Gastroesophageal sphincter (tissue), 4 donors: ENCODE measurements at regions not wholly inside any gene's neighbourhood (a gene's known extent, or its start where the extent isn't known, plus 50 kb on each side); places are given as distances from the start of the nearest gene placed in this dataset.

ENCODE experiments used
- ATAC-seq: fragments of 150-250 bp; one replicate; pipeline ENCODE4 v1.9.1; 2016; ENCODE audit warnings: mild to moderate bottlenecking, moderate library complexity
- H3K27ac ChIP-seq, 4 donors: fragments of 200-600 bp; sonication (generic) in 3 of 4; 1 replicate in 3 of 4; 2 replicates in 1 of 4; pipeline ENCODE4 v1.5.1; 2016 to 2019
- H3K27me3 ChIP-seq: fragments of 200-600 bp; sonication (generic); one replicate; pipeline ENCODE4 v1.5.1; 2019
- H3K36me3 ChIP-seq, 2 donors: fragments of 200-600 bp; sonication (generic); one replicate each; pipeline ENCODE4 v1.5.1; 2019; ENCODE audit warnings: control low read depth in 1 of 2
- H3K4me1 ChIP-seq, 3 donors: fragments of 200-600 bp; sonication (generic); 1 replicate in 2 of 3; 2 replicates in 1 of 3; pipeline ENCODE4 v1.5.1; 2016 to 2019; ENCODE audit warnings: control low read depth in 2 of 3
- H3K4me3 ChIP-seq, 2 donors: fragments of 200-600 bp; sonication (generic); one replicate each; pipeline ENCODE4 v1.5.1; 2019; ENCODE audit warnings: mild to moderate bottlenecking in 1 of 2, moderate library complexity in 1 of 2
- H3K9me3 ChIP-seq, 3 donors: fragments of 200-600 bp; sonication (generic); one replicate each; pipeline ENCODE4 v1.5.1; 2017 to 2019; ENCODE audit warnings: control low read depth in 2 of 3
- CTCF ChIP-seq, 4 experiments: fragments of 200-600 bp in 2 of 4; fragments of 450-650 bp in 2 of 4; sonication (generic) in 1 of 4; IDR thresholded peaks; one replicate each; pipeline ENCODE4 v1.5.1; 2017 to 2019; ENCODE audit warnings: antibody characterized with exemption in 4 of 4, mild to moderate bottlenecking in 2 of 4, moderate library complexity in 2 of 4
- EP300 ChIP-seq: sonication (generic); formaldehyde crosslinking; IDR thresholded peaks from one replicate; pipeline ENCODE4 v1.6.1; 2017; ENCODE audit warnings: antibody characterized with exemption, mild to moderate bottlenecking
- POLR2A ChIP-seq, 2 donors: fragments of 450-650 bp; IDR thresholded peaks; one replicate each; pipeline ENCODE4 v1.6.1; 2017; ENCODE audit warnings: antibody characterized with exemption in 2 of 2, mild to moderate bottlenecking in 2 of 2, moderate library complexity in 1 of 2
- POLR2AphosphoS5 ChIP-seq: sonication (generic); formaldehyde crosslinking; IDR thresholded peaks from one replicate; pipeline ENCODE4 v1.6.1; 2017; ENCODE audit warnings: antibody characterized with exemption
- WGBS, 2 donors: methylation state at CpG; one replicate each; pipeline ENCODE4 v1.1.5; 2018; ENCODE audit warnings: low coverage in 1 of 2; 5-methylcytosine and 5-hydroxymethylcytosine counted together

- Histone ChIP-seq H3K4me1 (no peaks in the 10 kb centered on the region), H3K36me3 (no peaks in the 10 kb centered on the region), H3K4me3 (no peak overlapping the region), H3K9me3 (no peaks in the 10 kb centered on the region), H3K27me3 (no peaks in the 10 kb centered on the region), H3K27ac (no peak overlapping the region)
- no peak for ATAC-seq
- TF ChIP-seq POLR2A (IDR thresholded peaks at IDR 0.05), result no peak
- no peak for TF ChIP-seq CTCF (IDR thresholded peaks at IDR 0.05)
- peak; percentile 71 for TF ChIP-seq POLR2AphosphoS5
- no peak for TF ChIP-seq EP300
- WGBS, 2 donors, result 8 to 25% methylated on average over 2 of the region's 2 CpGs
Measured at GRCh38 chr11:8317159-8317558, 53.5 kb upstream of the LMO1 start.

GRCh38 chr11:8315954-8316353, 52.3 kb upstream of the LMO1 start:
- ATAC-seq, result no peak
- H3K4me1 ChIP-seq, result no peaks in the 10 kb centered on the region

GRCh38 chr11:8315463-8315862, 51.8 kb upstream of the LMO1 start:
- H3K4me3 ChIP-seq, result no peak overlapping the region
- TF ChIP-seq CTCF (IDR thresholded peaks at IDR 0.05), result no peak
- no peak for TF ChIP-seq POLR2A (IDR thresholded peaks at IDR 0.05)
- TF ChIP-seq EP300, result no peak
- no peak for TF ChIP-seq POLR2AphosphoS5
- ATAC-seq, result no peak
- H3K27ac ChIP-seq, result no peak overlapping the region
- no peaks in the 10 kb centered on the region for H3K9me3 ChIP-seq
- 54 to 68% methylated on average over 16 to 18 of the region's 18 CpGs for WGBS, 2 donors
- no peaks in the 10 kb centered on the region for H3K27me3 ChIP-seq
- no peaks in the 10 kb centered on the region for H3K4me1 ChIP-seq
- H3K36me3 ChIP-seq, result no peaks in the 10 kb centered on the region

More at GRCh38 chr11:8315954-8316353, 52.3 kb upstream of the LMO1 start:
- no peaks in the 10 kb centered on the region for H3K9me3 ChIP-seq
- H3K4me3 ChIP-seq, result no peak overlapping the region
- no peaks in the 10 kb centered on the region for H3K27me3 ChIP-seq
- no peaks in the 10 kb centered on the region for H3K36me3 ChIP-seq
- WGBS, 2 donors, result 60 to 80% methylated on average over 3 to 6 of the region's 9 CpGs
- no peak overlapping the region for H3K27ac ChIP-seq
- TF ChIP-seq POLR2A (IDR thresholded peaks at IDR 0.05), result no peak

- WGBS, 2 donors, result 39% methylated on average over 3 of the region's 7 CpGs; no CpG with 5 or more reads in 1 of the 2 donors
- Histone ChIP-seq H3K36me3 (no peaks in the 10 kb centered on the region), H3K27ac (no peak overlapping the region), H3K9me3 (no peaks in the 10 kb centered on the region), H3K4me3 (no peak overlapping the region), H3K27me3 (no peaks in the 10 kb centered on the region), H3K4me1 (no peaks in the 10 kb centered on the region)
- no peak for TF ChIP-seq POLR2AphosphoS5
- TF ChIP-seq POLR2A (IDR thresholded peaks at IDR 0.05), result no peak
- TF ChIP-seq EP300, result no peak
- TF ChIP-seq CTCF (IDR thresholded peaks at IDR 0.05), result no peak
- no peak for ATAC-seq
Measured at GRCh38 chr11:8314916-8315315, 51.2 kb upstream of the LMO1 start.

- Histone ChIP-seq H3K27me3 (no peaks in the 10 kb centered on the region), H3K36me3 (no peaks in the 10 kb centered on the region), H3K9me3 (no peaks in the 10 kb centered on the region), H3K4me3 (no peak overlapping the region), H3K27ac (no peak overlapping the region), H3K4me1 (no peaks in the 10 kb centered on the region)
- no peak for ATAC-seq
- 40 to 80% methylated on average over 1 to 4 of the region's 6 CpGs for WGBS, 2 donors
- no peak for TF ChIP-seq CTCF (IDR thresholded peaks at IDR 0.05)
- no peak for TF ChIP-seq EP300
- no peak for TF ChIP-seq POLR2AphosphoS5
- no peak for TF ChIP-seq POLR2A (IDR thresholded peaks at IDR 0.05)
Measured at GRCh38 chr11:8313504-8314090, 49.9 kb upstream of the LMO1 start.
